GM12892 (cell line): ENCODE measurements at regions not wholly inside any gene's neighbourhood (a gene's known extent, or its start where the extent isn't known, plus 50 kb on each side); places are given as distances from the start of the nearest gene placed in this dataset.

Experiments used
- POLR2A ChIP-seq: IDR thresholded peaks from 2 replicates; pipeline ENCODE4 v1.6.1; 2011; ENCODE audit warnings: low read depth, low read length, control low read depth
- POLR2AphosphoS5 ChIP-seq: IDR thresholded peaks from 2 replicates; pipeline ENCODE4 v1.6.1; 2011; ENCODE audit warnings: low read depth, low read length, control low read depth
- TAF1 ChIP-seq: IDR thresholded peaks from 2 replicates; pipeline ENCODE4 v1.6.1; 2011; ENCODE audit warnings: low read depth, mild to moderate bottlenecking, control low read depth, low read length, borderline replicate concordance

- TF ChIP-seq POLR2AphosphoS5 (no peak), POLR2A (no peak), TAF1 (no peak)
These were observed 489.8 kb downstream of the ADCYAP1 start for GRCh38 chr18:1394426-1394825.
